ENCODE measurements at regions not wholly inside any gene's neighbourhood (a gene's known extent, or its start where the extent isn't known, plus 50 kb on each side); places are given as distances from the start of the nearest gene placed in this dataset.
"Not testable (repeated sequence)": the region's sequence is repeated elsewhere in the genome, so short reads cannot be mapped to it uniquely, and the experiment has no call there.

DNA sequence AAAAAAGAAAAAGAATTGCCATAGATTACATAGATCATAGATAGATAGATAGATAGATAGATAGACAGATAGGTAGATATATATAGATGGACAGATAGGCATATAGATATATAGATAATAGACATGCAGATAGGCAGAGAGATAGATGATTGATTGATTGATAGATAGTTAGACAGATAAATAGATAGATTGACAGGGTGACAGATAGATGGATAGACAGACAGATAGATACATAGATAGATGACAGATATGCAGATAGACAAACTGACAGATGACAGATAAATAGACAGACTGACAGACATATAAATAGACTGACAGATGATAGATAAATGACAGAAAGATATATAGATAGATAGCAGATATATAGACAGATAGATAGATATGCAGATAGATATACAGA, 474.0 kb downstream of the IRS2 start:
- Histone ChIP-seq H3K4me1 (ENCODE audit: control insufficient read depth, insufficient read depth, low read length) (no peaks in the 10 kb centered on the region), H3K27me3 (ENCODE audit: control insufficient read depth, insufficient read depth, low read length) (no peaks in the 10 kb centered on the region), H3K9ac (ENCODE audit: low read depth, low read length) (no peak overlapping the region), H3K4me3 (ENCODE audit: low read length) (no peak overlapping the region), H3K9me3 (replicated peaks; ENCODE audit: low read length) (no peaks in the 10 kb centered on the region), H3K36me3 (ENCODE audit: insufficient read depth, low read length) (no peaks in the 10 kb centered on the region), H3K4me2 (ENCODE audit: low read length) (no peak overlapping the region)

DNA sequence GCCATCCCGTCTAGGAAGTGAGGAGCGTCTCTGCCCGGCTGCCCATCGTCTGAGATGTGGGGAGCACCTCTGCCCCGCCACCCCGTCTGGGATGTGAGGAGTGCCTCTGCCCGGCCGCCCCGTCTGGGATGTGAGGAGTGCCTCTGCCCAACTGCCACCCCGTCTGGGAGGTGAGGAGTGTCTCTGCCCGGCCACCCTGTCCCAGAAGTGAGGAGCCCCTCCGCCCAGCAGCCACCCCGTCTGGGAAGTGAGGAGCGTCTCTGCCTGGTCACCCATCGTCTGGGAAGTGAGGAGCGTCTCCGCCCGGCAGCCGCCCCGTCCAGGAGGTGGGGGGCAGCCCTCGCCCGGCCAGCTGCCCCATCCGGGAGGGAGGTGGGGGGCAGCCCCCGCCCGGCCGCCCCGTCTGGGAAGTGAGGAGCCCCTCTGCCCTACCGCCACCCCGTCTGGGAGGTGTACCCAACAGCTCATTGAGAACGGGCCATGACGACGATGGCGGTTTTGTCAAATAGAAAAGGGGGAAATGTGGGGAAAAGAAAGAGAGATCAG, 474.9 kb downstream of the IRS2 start:
- not testable (repeated sequence) for H3K9me3 ChIP-seq (replicated peaks; ENCODE audit: low read length); H3K4me2 ChIP-seq (ENCODE audit: low read length); H3K27me3 ChIP-seq (ENCODE audit: control insufficient read depth, insufficient read depth, low read length); H3K4me3 ChIP-seq (ENCODE audit: low read length); H3K4me1 ChIP-seq (ENCODE audit: control insufficient read depth, insufficient read depth, low read length); H3K9ac ChIP-seq (ENCODE audit: low read depth, low read length); H3K36me3 ChIP-seq (ENCODE audit: insufficient read depth, low read length)

DNA sequence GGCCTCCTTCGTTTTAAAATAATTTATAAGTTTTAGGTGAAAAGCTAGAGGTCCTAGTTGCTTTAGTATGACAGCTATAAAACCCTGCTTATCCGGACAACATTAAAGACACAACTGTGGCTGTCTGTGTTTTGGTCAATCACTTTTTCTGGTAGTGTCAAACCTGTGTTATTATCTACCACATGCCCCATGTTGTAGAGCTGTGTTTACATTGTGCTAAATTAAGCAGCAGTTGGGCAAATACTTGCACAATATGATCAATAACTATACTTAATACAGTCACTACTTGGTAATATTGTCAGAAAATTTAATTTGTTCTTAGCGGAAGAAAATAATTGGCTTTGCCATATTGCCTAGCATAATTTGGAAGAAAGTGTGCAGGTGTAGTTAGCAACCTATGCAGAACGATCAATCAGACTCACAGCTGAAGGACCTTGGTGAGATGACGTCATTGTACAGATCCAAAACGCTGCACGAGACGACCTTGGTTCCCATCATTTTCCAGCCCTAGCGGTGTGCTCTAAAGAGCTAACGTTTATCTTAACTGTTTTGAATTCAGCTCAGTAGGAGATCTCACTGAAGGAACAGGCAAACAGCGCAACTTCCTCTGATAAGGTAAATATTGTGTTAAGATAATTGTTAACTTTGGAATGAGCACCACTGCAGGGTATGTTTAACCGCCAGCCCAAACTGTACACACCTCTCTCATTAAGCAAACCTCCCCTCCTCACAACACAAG, 476.6 kb downstream of the IRS2 start:
- no peaks in the 10 kb centered on the region for H3K4me1 ChIP-seq (ENCODE audit: control insufficient read depth, insufficient read depth, low read length)

GRCh38 chr13:109307027-109307426, 479.4 kb downstream of the IRS2 start:
- H3K4me3 ChIP-seq (ENCODE audit: low read length): no peak overlapping the region
- H3K36me3 ChIP-seq (ENCODE audit: insufficient read depth, low read length): no peaks in the 10 kb centered on the region
- H3K4me2 ChIP-seq (ENCODE audit: low read length): no peak overlapping the region

More for the DNA sequence above, 476.6 kb downstream of the IRS2 start:
- no peaks in the 10 kb centered on the region for H3K9me3 ChIP-seq (replicated peaks; ENCODE audit: low read length)
- H3K4me2 ChIP-seq (ENCODE audit: low read length): no peak overlapping the region
- no peak overlapping the region for H3K9ac ChIP-seq (ENCODE audit: low read depth, low read length)
- H3K36me3 ChIP-seq (ENCODE audit: insufficient read depth, low read length): no peaks in the 10 kb centered on the region
- no peaks in the 10 kb centered on the region for H3K27me3 ChIP-seq (ENCODE audit: control insufficient read depth, insufficient read depth, low read length)
- H3K4me3 ChIP-seq (ENCODE audit: low read length): no peak overlapping the region

GRCh38 chr13:109301726-109302125, 484.7 kb downstream of the IRS2 start:
- Histone ChIP-seq H3K4me2 (ENCODE audit: low read length) (no peak overlapping the region), H3K9ac (ENCODE audit: low read depth, low read length) (no peak overlapping the region), H3K4me1 (ENCODE audit: control insufficient read depth, insufficient read depth, low read length) (peaks cover 15% of the 10 kb centered on the region), H3K36me3 (ENCODE audit: insufficient read depth, low read length) (no peaks in the 10 kb centered on the region), H3K9me3 (replicated peaks; ENCODE audit: low read length) (no peaks in the 10 kb centered on the region), H3K4me3 (ENCODE audit: low read length) (no peak overlapping the region), H3K27me3 (ENCODE audit: control insufficient read depth, insufficient read depth, low read length) (no peaks in the 10 kb centered on the region)

More at GRCh38 chr13:109307027-109307426, 479.4 kb downstream of the IRS2 start:
- H3K4me1 ChIP-seq (ENCODE audit: control insufficient read depth, insufficient read depth, low read length): no peaks in the 10 kb centered on the region
- no peak overlapping the region for H3K9ac ChIP-seq (ENCODE audit: low read depth, low read length)
- no peaks in the 10 kb centered on the region for H3K27me3 ChIP-seq (ENCODE audit: control insufficient read depth, insufficient read depth, low read length)
- H3K9me3 ChIP-seq (replicated peaks; ENCODE audit: low read length): no peaks in the 10 kb centered on the region

GRCh38 chr13:109301276-109301675, 485.1 kb downstream of the IRS2 start:
- H3K9me3 ChIP-seq (replicated peaks; ENCODE audit: low read length): no peaks in the 10 kb centered on the region
- H3K4me3 ChIP-seq (ENCODE audit: low read length): no peak overlapping the region
- no peaks in the 10 kb centered on the region for H3K36me3 ChIP-seq (ENCODE audit: insufficient read depth, low read length)
- H3K4me1 ChIP-seq (ENCODE audit: control insufficient read depth, insufficient read depth, low read length): peaks cover 15% of the 10 kb centered on the region
- no peak overlapping the region for H3K9ac ChIP-seq (ENCODE audit: low read depth, low read length)
- no peaks in the 10 kb centered on the region for H3K27me3 ChIP-seq (ENCODE audit: control insufficient read depth, insufficient read depth, low read length)
- H3K4me2 ChIP-seq (ENCODE audit: low read length): no peak overlapping the region

GRCh38 chr13:109297628-109298027, 488.8 kb downstream of the IRS2 start:
- Histone ChIP-seq H3K36me3 (ENCODE audit: insufficient read depth, low read length) (no peaks in the 10 kb centered on the region), H3K27me3 (ENCODE audit: control insufficient read depth, insufficient read depth, low read length) (no peaks in the 10 kb centered on the region), H3K4me1 (ENCODE audit: control insufficient read depth, insufficient read depth, low read length) (peaks cover 15% of the 10 kb centered on the region), H3K4me3 (ENCODE audit: low read length) (no peak overlapping the region), H3K4me2 (ENCODE audit: low read length) (peak overlapping the region; percentile 35), H3K9ac (ENCODE audit: low read depth, low read length) (peak overlapping the region; percentile 43), H3K9me3 (replicated peaks; ENCODE audit: low read length) (no peaks in the 10 kb centered on the region)

- Histone ChIP-seq H3K9me3 (replicated peaks; ENCODE audit: low read length) (no peaks in the 10 kb centered on the region), H3K9ac (ENCODE audit: low read depth, low read length) (no peak overlapping the region), H3K4me2 (ENCODE audit: low read length) (no peak overlapping the region), H3K27me3 (ENCODE audit: control insufficient read depth, insufficient read depth, low read length) (no peaks in the 10 kb centered on the region), H3K4me3 (ENCODE audit: low read length) (no peak overlapping the region), H3K4me1 (ENCODE audit: control insufficient read depth, insufficient read depth, low read length) (peaks cover 15% of the 10 kb centered on the region), H3K36me3 (ENCODE audit: insufficient read depth, low read length) (no peaks in the 10 kb centered on the region)
These were observed 493.2 kb downstream of the IRS2 start for GRCh38 chr13:109293166-109293565.

DNA sequence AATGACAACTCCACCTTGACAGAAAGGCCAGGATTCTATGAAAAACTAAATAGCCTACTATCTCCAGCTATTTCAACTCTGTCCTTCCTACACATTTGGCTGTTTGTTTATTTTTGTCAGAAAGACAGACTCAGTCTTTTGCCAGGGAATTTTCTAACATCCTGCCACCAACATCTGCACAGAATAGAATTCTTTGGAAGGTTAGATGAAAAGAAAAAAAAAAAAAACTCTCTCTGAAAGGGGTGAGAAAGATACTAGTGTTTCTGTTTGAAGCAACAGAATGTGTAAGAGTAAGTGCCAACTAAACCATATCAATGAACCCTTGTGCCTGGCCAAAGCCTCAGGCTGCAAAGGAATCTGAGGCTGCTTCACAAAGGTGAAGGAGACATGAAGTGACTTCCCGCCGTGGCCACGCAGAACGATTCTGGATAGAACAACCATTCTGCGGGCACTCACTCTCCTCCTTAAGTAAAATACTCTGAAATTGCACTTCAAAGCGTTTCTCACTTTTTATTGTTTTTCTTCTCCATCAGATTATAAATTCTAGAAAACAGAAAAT, 498.2 kb downstream of the IRS2 start:
- Histone ChIP-seq H3K9me3 (replicated peaks; ENCODE audit: low read length) (no peaks in the 10 kb centered on the region), H3K9ac (ENCODE audit: low read depth, low read length) (no peak overlapping the region), H3K27me3 (ENCODE audit: control insufficient read depth, insufficient read depth, low read length) (no peaks in the 10 kb centered on the region), H3K4me3 (ENCODE audit: low read length) (no peak overlapping the region), H3K36me3 (ENCODE audit: insufficient read depth, low read length) (no peaks in the 10 kb centered on the region), H3K4me2 (ENCODE audit: low read length) (no peak overlapping the region), H3K4me1 (ENCODE audit: control insufficient read depth, insufficient read depth, low read length) (peaks cover 10% of the 10 kb centered on the region)

GRCh38 chr13:109287553-109287952, 498.8 kb downstream of the IRS2 start:
- H3K4me1 ChIP-seq (ENCODE audit: control insufficient read depth, insufficient read depth, low read length): peaks cover 10% of the 10 kb centered on the region
- no peak overlapping the region for H3K4me2 ChIP-seq (ENCODE audit: low read length)
- no peaks in the 10 kb centered on the region for H3K27me3 ChIP-seq (ENCODE audit: control insufficient read depth, insufficient read depth, low read length)
- no peak overlapping the region for H3K4me3 ChIP-seq (ENCODE audit: low read length)
- H3K36me3 ChIP-seq (ENCODE audit: insufficient read depth, low read length): no peaks in the 10 kb centered on the region
- no peaks in the 10 kb centered on the region for H3K9me3 ChIP-seq (replicated peaks; ENCODE audit: low read length)
- H3K9ac ChIP-seq (ENCODE audit: low read depth, low read length): no peak overlapping the region

GRCh38 chr13:109285586-109285985, 500.8 kb downstream of the IRS2 start:
- H3K9ac ChIP-seq (ENCODE audit: low read depth, low read length): no peak overlapping the region
- H3K4me3 ChIP-seq (ENCODE audit: low read length): no peak overlapping the region
- H3K9me3 ChIP-seq (replicated peaks; ENCODE audit: low read length): no peaks in the 10 kb centered on the region
- H3K4me1 ChIP-seq (ENCODE audit: control insufficient read depth, insufficient read depth, low read length): peaks cover 10% of the 10 kb centered on the region
- H3K27me3 ChIP-seq (ENCODE audit: control insufficient read depth, insufficient read depth, low read length): no peaks in the 10 kb centered on the region
- no peak overlapping the region for H3K4me2 ChIP-seq (ENCODE audit: low read length)
- no peaks in the 10 kb centered on the region for H3K36me3 ChIP-seq (ENCODE audit: insufficient read depth, low read length)

All from skeletal muscle satellite cell (primary cell).